ENCODE measurements at regions not wholly inside any gene's neighbourhood (a gene's known extent, or its start where the extent isn't known, plus 50 kb on each side); places are given as distances from the start of the nearest gene placed in this dataset.

- POLR2A ChIA-PET (ENCODE audit: unreplicated experiment) = no interaction called here
- no peak overlapping the region for H3K4me2 ChIP-seq (ENCODE audit: low read length)
- no peaks in the 10 kb centered on the region for H3K79me2 ChIP-seq (ENCODE audit: low read length)
- H3K9me2 ChIP-seq (replicated peaks; ENCODE audit: low read length) = no peaks in the 10 kb centered on the region
- no peaks in the 10 kb centered on the region for H3K36me3 ChIP-seq (ENCODE audit: low read depth, low read length)
- no peak overlapping the region for H3K9ac ChIP-seq (ENCODE audit: low read length)
- no peak for DNase-seq
- CTCF ChIA-PET = no interaction called here
- no peaks in the 10 kb centered on the region for H3K27me3 ChIP-seq (ENCODE audit: low read length)
- H3F3A ChIP-seq (ENCODE audit: low read length, unreplicated experiment) = no peaks in the 10 kb centered on the region
- no peaks in the 10 kb centered on the region for H4K20me1 ChIP-seq (ENCODE audit: low read length)
- peaks cover 9% of the 10 kb centered on the region for H3K4me1 ChIP-seq (ENCODE audit: insufficient read depth, low read length)
- no peak for ATAC-seq
- H3K4me3 ChIP-seq (ENCODE audit: low read length) = no peak overlapping the region
- no peak overlapping the region for H3K27ac ChIP-seq (ENCODE audit: low read length)
- H2AFZ ChIP-seq (ENCODE audit: low read length) = no peak overlapping the region
- intact Hi-C loops (cut with micrococcal nuclease) = no loop called here
- TF ChIP-seq CTCF (conservative IDR thresholded peaks at IDR 0.05; ENCODE audit: low read depth, low read length) (no peak), EZH2phosphoT487 (IDR thresholded peaks at IDR 0.05; ENCODE audit: borderline replicate concordance, low read length) (no peak), EZH2 (IDR thresholded peaks at IDR 0.05; ENCODE audit: low read length, unreplicated experiment) (no peak)
- no TSS peak for BruUV-seq (replicated peaks)
- 0 out of 2 replicates have a peak, but pooled peaks cover 8% of the 10 kb centered on the region for H3K9me3 ChIP-seq (ENCODE audit: low read length)
Measured at GRCh38 chr1:221796700-221797099, 54.8 kb upstream of the DUSP10 start.

- H3K4me3 ChIP-seq (ENCODE audit: low read length) = no peak overlapping the region
- BruUV-seq (replicated peaks) = no TSS peak
- CTCF ChIA-PET = no interaction called here
- H3K27ac ChIP-seq (ENCODE audit: low read length) = no peak overlapping the region
- H3K36me3 ChIP-seq (ENCODE audit: low read depth, low read length) = no peaks in the 10 kb centered on the region
- no peak overlapping the region for H2AFZ ChIP-seq (ENCODE audit: low read length)
- no peaks in the 10 kb centered on the region for H3K4me1 ChIP-seq (ENCODE audit: insufficient read depth, low read length)
- 0 out of 2 replicates have a peak, but pooled peaks cover 8% of the 10 kb centered on the region for H3K9me3 ChIP-seq (ENCODE audit: low read length)
- ATAC-seq (no peak), DNase-seq (no peak)
- intact Hi-C loops (cut with micrococcal nuclease) = no loop called here
- no peaks in the 10 kb centered on the region for H3K79me2 ChIP-seq (ENCODE audit: low read length)
- no peaks in the 10 kb centered on the region for H3K9me2 ChIP-seq (replicated peaks; ENCODE audit: low read length)
- POLR2A ChIA-PET (ENCODE audit: unreplicated experiment) = no interaction called here
- TF ChIP-seq EZH2phosphoT487 (IDR thresholded peaks at IDR 0.05; ENCODE audit: borderline replicate concordance, low read length) = no peak
- no peak for TF ChIP-seq EZH2 (IDR thresholded peaks at IDR 0.05; ENCODE audit: low read length, unreplicated experiment)
- no peak for TF ChIP-seq CTCF (conservative IDR thresholded peaks at IDR 0.05; ENCODE audit: low read depth, low read length)
- H3K4me2 ChIP-seq (ENCODE audit: low read length) = no peak overlapping the region
- H3K27me3 ChIP-seq (ENCODE audit: low read length) = no peaks in the 10 kb centered on the region
- no peak overlapping the region for H3K9ac ChIP-seq (ENCODE audit: low read length)
- H3F3A ChIP-seq (ENCODE audit: low read length, unreplicated experiment) = no peaks in the 10 kb centered on the region
- H4K20me1 ChIP-seq (ENCODE audit: low read length) = no peaks in the 10 kb centered on the region
Measured at GRCh38 chr1:221795380-221795779, 53.5 kb upstream of the DUSP10 start.

- CTCF ChIA-PET = no interaction called here
- TF ChIP-seq CTCF (conservative IDR thresholded peaks at IDR 0.05; ENCODE audit: low read depth, low read length) (no peak), EZH2phosphoT487 (IDR thresholded peaks at IDR 0.05; ENCODE audit: borderline replicate concordance, low read length) (no peak), EZH2 (IDR thresholded peaks at IDR 0.05; ENCODE audit: low read length, unreplicated experiment) (no peak)
- no peak overlapping the region for H3K4me3 ChIP-seq (ENCODE audit: low read length)
- H3K27me3 ChIP-seq (ENCODE audit: low read length) = no peaks in the 10 kb centered on the region
- 0 out of 2 replicates have a peak, but pooled peaks cover 8% of the 10 kb centered on the region for H3K9me3 ChIP-seq (ENCODE audit: low read length)
- no peak overlapping the region for H3K27ac ChIP-seq (ENCODE audit: low read length)
- no peak overlapping the region for H3K4me2 ChIP-seq (ENCODE audit: low read length)
- POLR2A ChIA-PET (ENCODE audit: unreplicated experiment) = no interaction called here
- DNase-seq (no peak), ATAC-seq (no peak)
- no peak overlapping the region for H2AFZ ChIP-seq (ENCODE audit: low read length)
- H3K36me3 ChIP-seq (ENCODE audit: low read depth, low read length) = no peaks in the 10 kb centered on the region
- no peaks in the 10 kb centered on the region for H4K20me1 ChIP-seq (ENCODE audit: low read length)
- H3K79me2 ChIP-seq (ENCODE audit: low read length) = no peaks in the 10 kb centered on the region
- no peaks in the 10 kb centered on the region for H3K4me1 ChIP-seq (ENCODE audit: insufficient read depth, low read length)
- intact Hi-C loops (cut with micrococcal nuclease) = no loop called here
- no peaks in the 10 kb centered on the region for H3F3A ChIP-seq (ENCODE audit: low read length, unreplicated experiment)
- no peak overlapping the region for H3K9ac ChIP-seq (ENCODE audit: low read length)
- BruUV-seq (replicated peaks) = no TSS peak
- H3K9me2 ChIP-seq (replicated peaks; ENCODE audit: low read length) = no peaks in the 10 kb centered on the region
Measured at GRCh38 chr1:221794935-221795334, 53.0 kb upstream of the DUSP10 start.

All from PC-3 (cell line).